Spleen (tissue), 11 donors: ENCODE measurements at regions not wholly inside any gene's neighbourhood (a gene's known extent, or its start where the extent isn't known, plus 50 kb on each side); places are given as distances from the start of the nearest gene placed in this dataset.

Source experiments
- DNase-seq: peaks from one replicate; pipeline ENCODE4 v3.0.0-alpha.2; 2020
- H3K27ac ChIP-seq, 8 donors: fragments of 200-600 bp; sonication (generic) in 7 of 8; 1 replicate in 4 of 8; 2 replicates in 4 of 8; pipeline versions ENCODE4 v1.5.0 to v1.8.0; 2016 to 2021; ENCODE audit warnings: inconsistent platforms in 4 of 8, mild to moderate bottlenecking in 4 of 8, moderate library complexity in 1 of 8
- H3K27me3 ChIP-seq, 7 donors: fragments of 200-600 bp; sonication (generic) in 6 of 7; replicated peaks in 1 of 7; 1 replicate in 4 of 7; 2 replicates in 3 of 7; pipeline versions ENCODE4 v1.5.0 to v1.8.0; 2016 to 2021; ENCODE audit warnings: inconsistent platforms in 3 of 7, mild to moderate bottlenecking in 1 of 7
- H3K36me3 ChIP-seq, 6 donors: fragments of 200-600 bp; sonication (generic) in 5 of 6; 1 replicate in 4 of 6; 2 replicates in 2 of 6; pipeline versions ENCODE4 v1.5.0 to v1.8.0; 2016 to 2021; ENCODE audit warnings: inconsistent platforms in 2 of 6
- H3K4me1 ChIP-seq, 6 donors: fragments of 200-600 bp; sonication (generic) in 5 of 6; 1 replicate in 3 of 6; 2 replicates in 3 of 6; pipeline versions ENCODE4 v1.5.0 to v1.8.0; 2016 to 2021; ENCODE audit warnings: inconsistent platforms in 3 of 6
- H3K4me3 ChIP-seq, 8 donors: fragments of 200-600 bp; sonication (generic) in 7 of 8; 1 replicate in 4 of 8; 2 replicates in 4 of 8; pipeline versions ENCODE4 v1.5.0 to v1.8.0; 2016 to 2021; ENCODE audit warnings: inconsistent platforms in 4 of 8, mild to moderate bottlenecking in 4 of 8, moderate library complexity in 2 of 8
- H3K9me3 ChIP-seq, 8 donors: fragments of 200-600 bp; sonication (generic) in 7 of 8; 1 replicate in 4 of 8; 2 replicates in 4 of 8; pipeline versions ENCODE4 v1.5.0 to v1.8.0; 2016 to 2021; ENCODE audit warnings: inconsistent platforms in 4 of 8
- CTCF ChIP-seq, 11 experiments: fragments of 200-600 bp in 7 of 11; fragments of 450-650 bp in 4 of 11; sonication (generic) in 4 of 11; IDR thresholded peaks in 8 of 11; conservative IDR thresholded peaks in 3 of 11; 1 replicate in 7 of 11; 2 replicates in 4 of 11; pipeline versions ENCODE4 v1.4.0 to v1.8.0; 2016 to 2021; ENCODE audit warnings: antibody characterized with exemption in 11 of 11, inconsistent platforms in 4 of 11, mild to moderate bottlenecking in 1 of 11
- POLR2A ChIP-seq, 3 donors: fragments of 450-650 bp; IDR thresholded peaks; one replicate each; pipeline ENCODE4 v1.5.1; 2017; ENCODE audit warnings: antibody characterized with exemption in 3 of 3, mild to moderate bottlenecking in 1 of 3
- POLR2AphosphoS5 ChIP-seq, 3 donors: sonication (generic); formaldehyde crosslinking; IDR thresholded peaks; one replicate each; pipeline ENCODE4 v1.5.1; 2017; ENCODE audit warnings: antibody characterized with exemption in 3 of 3
- WGBS, 5 donors: extraction: QIAGEN DNeasy Blood & Tissue Kit in 3 of 5; methylation state at CpG; one replicate each; pipeline versions ENCODE4 v1.1.5 to v1.1.7; 2013 to 2018; 5-methylcytosine and 5-hydroxymethylcytosine counted together
- intact Hi-C: fragments of 100-400 bp; cut with DNase I; formaldehyde crosslinking; loops from one replicate; pipeline ENCODE4 v1.15.0; 2023; ENCODE audit warnings: low total_unique reads
- donor health status: healthy with polysubstance abuse.
- donor health status: DM: no; HTN: no; CAD: no; lungs with moderate emphysema.
- donor health status: DM: no; HTN: no; CAD: no.
- donor health status: Bipolar disorder and iron deficiency.
- donor health status: healthy.
- donor health status: DM: no; HTN: no; CAD: no.
- donor health status: DM: yes; HTN: yes; CAD: no.

DNA sequence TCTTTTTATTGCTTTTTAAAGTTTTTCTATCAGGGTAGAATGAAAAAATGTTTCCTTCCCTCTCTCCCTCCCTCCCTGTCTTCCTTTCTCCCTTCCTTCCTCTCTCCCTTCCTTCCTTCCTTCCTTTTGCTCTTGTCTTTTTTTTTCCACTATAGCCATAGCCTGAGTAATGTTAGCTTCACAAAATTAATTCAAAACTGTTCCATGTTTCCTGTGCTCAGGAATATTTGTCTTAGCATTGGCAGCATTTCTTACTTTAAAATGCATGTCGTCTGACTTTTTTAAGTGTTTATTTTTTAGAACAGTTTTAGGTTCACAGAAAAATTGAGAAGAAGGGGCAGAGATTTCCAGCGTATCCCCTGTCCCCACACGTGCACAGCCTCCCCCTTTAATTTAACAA is 730.8 kb upstream of the CITED2 start:
- Histone ChIP-seq H3K27me3 (no peaks in the 10 kb centered on the region), H3K4me3 (no peak overlapping the region), H3K9me3 (no peaks in the 10 kb centered on the region), H3K4me1 (no peaks in the 10 kb centered on the region), H3K36me3 (no peaks in the 10 kb centered on the region), H3K27ac (no peak overlapping the region)
- intact Hi-C loops = no loop called here
- no peak for TF ChIP-seq POLR2AphosphoS5 (IDR thresholded peaks at IDR 0.05)
- TF ChIP-seq POLR2A (IDR thresholded peaks at IDR 0.05) = no peak
- no peak for TF ChIP-seq CTCF (IDR thresholded peaks at IDR 0.05 in 8 of 11, conservative IDR thresholded peaks at IDR 0.05 in 3 of 11)
- no peak for DNase-seq
- WGBS, 5 donors = 63 to 86% (median 79%) methylated on average over 3 of the region's 3 CpGs

DNA sequence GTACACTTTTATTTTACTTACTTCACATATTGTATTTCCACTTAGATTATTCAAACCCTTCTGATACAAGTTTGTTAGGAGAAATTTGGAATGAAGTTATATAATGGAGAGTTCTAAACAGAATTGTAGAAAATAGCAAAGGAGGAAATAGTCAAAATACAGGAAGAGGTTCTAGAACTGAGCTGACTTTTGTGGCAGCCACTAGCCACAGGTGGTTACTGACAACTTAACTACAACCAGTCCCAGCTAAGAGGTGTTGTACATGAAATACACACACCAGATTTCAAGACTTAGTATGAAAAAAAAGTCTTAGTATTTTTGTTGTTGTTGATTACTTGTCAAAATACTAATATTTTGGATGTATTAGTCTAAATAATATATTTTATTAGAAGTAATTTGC is 727.4 kb upstream of the CITED2 start:
- Histone ChIP-seq H3K9me3 (no peaks in the 10 kb centered on the region), H3K4me3 (no peak overlapping the region), H3K27ac (no peak overlapping the region), H3K27me3 (no peaks in the 10 kb centered on the region), H3K36me3 (no peaks in the 10 kb centered on the region), H3K4me1 (no peaks in the 10 kb centered on the region)
- TF ChIP-seq POLR2AphosphoS5 (IDR thresholded peaks at IDR 0.05) (no peak), POLR2A (IDR thresholded peaks at IDR 0.05) (no peak), CTCF (IDR thresholded peaks at IDR 0.05 in 8 of 11, conservative IDR thresholded peaks at IDR 0.05 in 3 of 11) (no peak)
- intact Hi-C loops = no loop called here
- DNase-seq = no peak

DNA sequence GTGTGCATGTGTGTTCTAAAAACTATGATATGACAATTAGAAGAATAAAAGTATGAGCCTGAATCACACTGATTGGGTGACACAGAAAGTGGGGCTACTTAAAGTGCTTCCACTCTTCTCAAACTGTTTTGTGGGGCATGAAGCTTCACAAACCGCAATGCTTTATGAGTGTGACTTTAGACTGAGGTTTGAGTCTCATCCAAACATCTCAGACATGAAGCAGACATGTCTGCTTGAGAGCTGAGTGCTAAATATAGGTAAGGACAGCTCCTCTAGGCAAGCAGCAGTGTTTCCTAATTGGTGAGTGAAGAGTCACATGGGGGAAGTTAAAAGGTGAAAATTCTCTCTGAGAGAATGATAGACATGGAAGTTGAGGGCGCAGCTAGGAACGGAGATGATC is 726.9 kb upstream of the CITED2 start:
- 87 to 95% (median 91%) methylated on average over 3 of the region's 3 CpGs for WGBS, 5 donors
- intact Hi-C loops = no loop called here
- TF ChIP-seq POLR2AphosphoS5 (IDR thresholded peaks at IDR 0.05) (no peak), CTCF (IDR thresholded peaks at IDR 0.05 in 8 of 11, conservative IDR thresholded peaks at IDR 0.05 in 3 of 11) (no peak), POLR2A (IDR thresholded peaks at IDR 0.05) (no peak)
- Histone ChIP-seq H3K27ac (no peak overlapping the region), H3K9me3 (no peaks in the 10 kb centered on the region), H3K27me3 (no peaks in the 10 kb centered on the region), H3K4me1 (no peaks in the 10 kb centered on the region), H3K36me3 (no peaks in the 10 kb centered on the region), H3K4me3 (no peak overlapping the region)
- DNase-seq = no peak

DNA sequence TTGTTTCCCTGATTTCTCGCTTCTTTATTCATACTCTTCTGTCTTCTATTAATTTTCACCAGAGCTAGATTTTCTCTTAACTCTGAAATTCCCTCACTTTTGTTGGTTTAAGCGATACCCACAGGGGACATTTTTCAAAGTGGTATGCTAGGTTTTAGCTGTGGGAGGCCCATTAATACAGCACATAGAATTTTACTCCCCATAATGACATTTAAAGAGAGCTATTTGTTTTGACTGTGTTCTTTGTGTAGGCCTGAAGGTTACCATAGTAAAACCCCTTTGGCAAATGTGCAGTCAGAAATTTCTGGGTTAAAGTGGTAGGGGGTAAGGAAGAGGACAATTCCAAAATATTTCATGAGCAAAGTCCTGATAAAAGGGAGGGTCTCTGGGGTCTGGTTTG is 721.1 kb upstream of the CITED2 start:
- no peak overlapping the region for H3K27ac ChIP-seq
- no peaks in the 10 kb centered on the region for H3K36me3 ChIP-seq
- TF ChIP-seq POLR2A (IDR thresholded peaks at IDR 0.05) = no peak
- TF ChIP-seq CTCF (IDR thresholded peaks at IDR 0.05 in 8 of 11, conservative IDR thresholded peaks at IDR 0.05 in 3 of 11) = no peak
- no peak for TF ChIP-seq POLR2AphosphoS5 (IDR thresholded peaks at IDR 0.05)
- intact Hi-C loops = no loop called here
- no peaks in the 10 kb centered on the region for H3K4me1 ChIP-seq
- 81 to 96% (median 87%) methylated on average over 2 of the region's 2 CpGs for WGBS, 5 donors
- no peaks in the 10 kb centered on the region for H3K9me3 ChIP-seq
- no peaks in the 10 kb centered on the region for H3K27me3 ChIP-seq
- DNase-seq = no peak
- no peak overlapping the region for H3K4me3 ChIP-seq
